ENCODE measurements at regions not wholly inside any gene's neighbourhood (a gene's known extent, or its start where the extent isn't known, plus 50 kb on each side); places are given as distances from the start of the nearest gene placed in this dataset.

DNA sequence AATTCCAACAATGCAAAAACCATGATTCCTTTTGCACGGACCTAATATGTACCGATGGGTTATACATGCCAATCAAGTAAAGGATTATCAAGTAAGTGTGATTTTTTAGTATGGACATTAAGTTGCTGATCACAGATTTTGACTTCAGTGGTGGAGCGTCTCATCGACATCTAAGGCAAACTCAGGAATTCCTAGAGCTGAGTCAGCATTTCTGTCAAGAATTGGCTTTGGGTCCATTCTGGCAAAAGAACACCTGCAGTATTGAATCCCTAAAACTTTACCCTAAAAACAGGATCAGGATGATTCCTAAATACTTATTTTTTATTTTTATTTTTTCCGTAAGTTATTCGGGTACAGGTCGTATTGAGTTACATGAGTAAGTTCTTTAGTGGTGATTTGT is 83.6 kb downstream of the HPGD start:
- Histone ChIP-seq H3K9me3 (no peaks in the 10 kb centered on the region), H3K36me3 (no peaks in the 10 kb centered on the region), H3K4me1 (peaks cover 0 to 4% (median 0%) of the 10 kb centered on the region in 4 donors), H3K4me3 (no peak overlapping the region), H3K27me3 (no peaks in the 10 kb centered on the region), H3K27ac (no peak overlapping the region)
- TF ChIP-seq POLR2A (IDR thresholded peaks at IDR 0.05) (no peak), EP300 (IDR thresholded peaks at IDR 0.05) (no peak)
- TF ChIP-seq, protein P1, sequence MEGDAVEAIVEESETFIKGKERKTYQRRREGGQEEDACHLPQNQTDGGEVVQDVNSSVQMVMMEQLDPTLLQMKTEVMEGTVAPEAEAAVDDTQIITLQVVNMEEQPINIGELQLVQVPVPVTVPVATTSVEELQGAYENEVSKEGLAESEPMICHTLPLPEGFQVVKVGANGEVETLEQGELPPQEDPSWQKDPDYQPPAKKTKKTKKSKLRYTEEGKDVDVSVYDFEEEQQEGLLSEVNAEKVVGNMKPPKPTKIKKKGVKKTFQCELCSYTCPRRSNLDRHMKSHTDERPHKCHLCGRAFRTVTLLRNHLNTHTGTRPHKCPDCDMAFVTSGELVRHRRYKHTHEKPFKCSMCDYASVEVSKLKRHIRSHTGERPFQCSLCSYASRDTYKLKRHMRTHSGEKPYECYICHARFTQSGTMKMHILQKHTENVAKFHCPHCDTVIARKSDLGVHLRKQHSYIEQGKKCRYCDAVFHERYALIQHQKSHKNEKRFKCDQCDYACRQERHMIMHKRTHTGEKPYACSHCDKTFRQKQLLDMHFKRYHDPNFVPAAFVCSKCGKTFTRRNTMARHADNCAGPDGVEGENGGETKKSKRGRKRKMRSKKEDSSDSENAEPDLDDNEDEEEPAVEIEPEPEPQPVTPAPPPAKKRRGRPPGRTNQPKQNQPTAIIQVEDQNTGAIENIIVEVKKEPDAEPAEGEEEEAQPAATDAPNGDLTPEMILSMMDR (IDR thresholded peaks at IDR 0.05) = no peak
- no peak for DNase-seq (ENCODE audit: low spot score in 2 of 2)
- 95 to 97% methylated on average over 7 of the region's 7 CpGs for WGBS, 2 donors

DNA sequence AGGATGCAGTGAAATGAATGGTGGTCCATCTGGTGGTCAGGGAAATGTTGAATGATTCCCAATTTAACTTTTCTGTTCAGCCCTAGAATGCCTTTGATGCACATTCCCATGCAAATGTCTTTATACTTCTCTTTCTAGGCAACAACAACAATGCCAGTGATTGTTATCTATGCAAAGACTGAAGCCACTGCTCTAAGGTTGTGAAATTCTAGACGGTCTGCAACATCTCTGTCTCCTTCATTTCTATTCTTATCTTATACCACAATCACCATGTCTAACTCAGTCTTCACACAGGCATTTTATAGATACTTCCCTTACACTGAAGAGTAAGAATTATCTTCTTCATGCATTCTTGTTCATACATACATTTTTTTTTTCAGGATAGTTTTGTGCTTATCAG is 84.5 kb downstream of the HPGD start:
- WGBS, 2 donors = 14 to 21% methylated on average over 1 of the region's 1 CpG
- Histone ChIP-seq H3K4me3 (no peak overlapping the region), H3K9me3 (no peaks in the 10 kb centered on the region), H3K36me3 (no peaks in the 10 kb centered on the region), H3K4me1 (peaks cover 0 to 4% (median 0%) of the 10 kb centered on the region in 4 donors), H3K27ac (no peak overlapping the region), H3K27me3 (no peaks in the 10 kb centered on the region)
- no peak for DNase-seq (ENCODE audit: low spot score in 2 of 2)
- TF ChIP-seq, protein P1 (IDR thresholded peaks at IDR 0.05) = no peak
- TF ChIP-seq POLR2A (IDR thresholded peaks at IDR 0.05) (no peak), EP300 (IDR thresholded peaks at IDR 0.05) (no peak)

DNA sequence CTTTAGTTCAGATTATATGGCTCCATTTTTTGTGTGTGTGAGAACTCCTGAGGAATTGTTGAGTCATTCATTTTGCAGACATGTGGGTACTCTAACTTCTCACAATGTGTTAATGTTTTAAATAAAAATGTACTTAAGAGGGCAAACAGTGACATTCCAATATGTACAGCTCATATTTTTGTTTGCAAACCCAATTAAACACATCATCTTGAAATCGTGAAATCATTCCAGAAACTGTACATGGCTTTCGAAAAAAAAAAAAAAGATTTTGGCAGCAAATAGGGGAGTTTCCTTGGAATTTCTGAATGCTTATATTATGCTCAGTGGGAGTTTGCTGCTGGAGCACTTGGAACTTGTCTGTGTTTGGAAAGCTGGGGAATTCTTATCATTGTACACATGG is 85.0 kb downstream of the HPGD start:
- Histone ChIP-seq H3K36me3 (no peaks in the 10 kb centered on the region), H3K4me1 (peaks cover 0 to 4% (median 0%) of the 10 kb centered on the region in 4 donors), H3K4me3 (no peak overlapping the region), H3K27ac (no peak overlapping the region), H3K27me3 (no peaks in the 10 kb centered on the region), H3K9me3 (no peaks in the 10 kb centered on the region)
- DNase-seq (ENCODE audit: low spot score in 2 of 2) = no peak
- 15 to 19% methylated on average over 2 of the region's 2 CpGs for WGBS, 2 donors
- no peak for TF ChIP-seq POLR2A (IDR thresholded peaks at IDR 0.05)
- TF ChIP-seq, protein P1 (IDR thresholded peaks at IDR 0.05) = no peak

DNA sequence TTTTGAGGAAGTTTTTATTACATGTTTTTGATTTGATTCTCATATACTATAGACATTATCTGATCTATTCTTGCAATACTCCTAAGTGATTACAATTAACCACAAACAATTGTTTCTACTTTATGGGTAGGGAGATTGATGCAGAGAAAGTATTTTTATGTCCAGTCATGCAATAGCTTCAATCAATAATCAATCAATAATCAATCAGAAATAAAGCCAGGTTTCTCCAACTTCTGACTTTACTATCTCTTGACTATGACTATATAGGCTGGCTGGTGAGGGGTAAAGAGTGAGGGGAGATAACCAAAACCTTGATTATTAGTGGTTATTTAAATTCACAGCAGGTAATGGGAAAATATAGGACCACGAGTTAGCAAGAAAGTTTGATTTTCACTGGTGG is 85.9 kb downstream of the HPGD start:
- no peaks in the 10 kb centered on the region for H3K9me3 ChIP-seq
- no peak for DNase-seq (ENCODE audit: low spot score in 2 of 2)
- TF ChIP-seq POLR2A (IDR thresholded peaks at IDR 0.05) (no peak), EP300 (IDR thresholded peaks at IDR 0.05) (no peak)
- TF ChIP-seq, protein P1 (IDR thresholded peaks at IDR 0.05) = no peak
- peaks cover 0 to 4% (median 0%) of the 10 kb centered on the region in 4 donors for H3K4me1 ChIP-seq
- no peak overlapping the region for H3K4me3 ChIP-seq
- H3K27me3 ChIP-seq = no peaks in the 10 kb centered on the region
- WGBS, 2 donors = 77 to 91% methylated on average over 1 of the region's 1 CpG
- no peaks in the 10 kb centered on the region for H3K36me3 ChIP-seq
- H3K27ac ChIP-seq = no peak overlapping the region

DNA sequence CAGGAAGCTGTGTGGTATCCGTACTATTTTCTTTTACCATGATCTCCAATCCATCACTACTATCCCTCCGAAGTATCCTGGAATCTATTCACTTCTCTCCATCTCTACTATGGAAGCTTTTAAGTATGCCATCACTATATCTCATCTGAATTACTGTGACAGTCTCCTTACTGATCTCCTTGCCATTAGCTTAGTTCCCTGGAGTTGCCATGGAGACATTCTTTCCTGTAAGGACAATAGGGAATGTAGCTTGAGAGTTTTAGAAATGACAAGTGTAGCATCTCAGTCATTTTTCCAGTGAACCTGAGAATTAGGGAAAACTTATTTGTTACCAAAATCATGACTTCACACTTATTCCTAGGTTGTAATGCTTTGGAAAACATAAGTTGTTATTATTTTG is 86.3 kb downstream of the HPGD start:
- Histone ChIP-seq H3K36me3 (no peaks in the 10 kb centered on the region), H3K27ac (no peak overlapping the region), H3K4me3 (no peak overlapping the region), H3K27me3 (no peaks in the 10 kb centered on the region), H3K9me3 (no peaks in the 10 kb centered on the region), H3K4me1 (peaks cover 0 to 4% (median 0%) of the 10 kb centered on the region in 4 donors)
- 86 to 96% methylated on average over 2 of the region's 2 CpGs for WGBS, 2 donors
- TF ChIP-seq POLR2A (IDR thresholded peaks at IDR 0.05) = no peak
- no peak for DNase-seq (ENCODE audit: low spot score in 2 of 2)

DNA sequence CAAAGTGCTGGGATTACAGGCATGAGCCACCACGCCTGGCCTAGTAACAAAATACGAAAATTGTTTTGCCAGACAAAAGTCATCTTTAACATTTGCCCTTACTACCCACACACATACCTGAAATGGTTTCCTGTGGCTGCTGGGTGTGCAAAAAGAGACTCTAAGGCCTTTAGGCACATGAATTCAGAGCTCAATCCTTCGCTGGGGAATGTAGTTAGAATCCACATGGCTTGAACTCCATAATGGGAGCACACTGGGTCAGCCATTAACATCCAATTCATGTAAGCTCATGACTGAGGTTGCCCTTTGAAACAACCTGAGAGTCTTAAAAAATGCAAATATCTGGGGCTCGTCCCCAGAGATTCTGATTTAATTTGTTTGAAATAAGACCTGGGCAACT is 87.8 kb downstream of the HPGD start:
- H3K36me3 ChIP-seq = no peaks in the 10 kb centered on the region
- no peak overlapping the region for H3K4me3 ChIP-seq
- no peaks in the 10 kb centered on the region for H3K9me3 ChIP-seq
- 89 to 94% methylated on average over 4 of the region's 4 CpGs for WGBS, 2 donors
- H3K4me1 ChIP-seq = peaks cover 0 to 4% (median 0%) of the 10 kb centered on the region in 4 donors
- H3K27me3 ChIP-seq = no peaks in the 10 kb centered on the region
- TF ChIP-seq, protein P1 (IDR thresholded peaks at IDR 0.05) = no peak
- TF ChIP-seq POLR2A (IDR thresholded peaks at IDR 0.05) (no peak), EP300 (IDR thresholded peaks at IDR 0.05) (no peak)
- DNase-seq (ENCODE audit: low spot score in 2 of 2) = no peak
- H3K27ac ChIP-seq = no peak overlapping the region

All from tibial nerve (tissue), 4 donors.